HEK293T (cell line): ENCODE measurements at regions not wholly inside any gene's neighbourhood (a gene's known extent, or its start where the extent isn't known, plus 50 kb on each side); places are given as distances from the start of the nearest gene placed in this dataset.
A peak's percentile ranks its signal among the peaks of the same experiment; 100 is the strongest.

Experiments used
- CTCF ChIA-PET: fragments of 350-600 bp; formaldehyde crosslinking; extraction: SDS; loops from one replicate; lab custom pipeline; 2021; ENCODE audit warnings: antibody characterized with exemption, inconsistent platforms; lab: Yijun Ruan, JAX
- POLR2A ChIA-PET: fragments of 350-600 bp; formaldehyde crosslinking; extraction: SDS; loops from one replicate; lab custom pipeline; 2020; ENCODE audit warnings: antibody characterized with exemption, inconsistent platforms; lab: Yijun Ruan, JAX
- DNase-seq: peaks from one replicate; pipeline ENCODE4 v3.0.0; 2012; ENCODE audit warnings: mixed read lengths; ENCODE audit errors: extremely low spot score
- ARNT ChIP-seq: fragments of 450-650 bp; IDR thresholded peaks from 2 replicates; pipeline ENCODE4 v1.6.1; 2017; ENCODE audit warnings: mild to moderate bottlenecking
- BHLHE40 ChIP-seq: fragments of 450-650 bp; IDR thresholded peaks from 2 replicates; pipeline ENCODE4 v1.6.1; 2016; ENCODE audit warnings: mild to moderate bottlenecking, moderate library complexity, borderline replicate concordance
- CTBP1 ChIP-seq: fragments of 450-650 bp; IDR thresholded peaks from 2 replicates; pipeline ENCODE4 v1.6.1; 2016; ENCODE audit warnings: borderline replicate concordance
- ELF4 ChIP-seq: fragments of 450-650 bp; IDR thresholded peaks from 2 replicates; pipeline ENCODE4 v1.6.1; 2017; ENCODE audit warnings: antibody characterized with exemption
- FOXA1 ChIP-seq: fragments of 450-650 bp; IDR thresholded peaks from 2 replicates; pipeline ENCODE4 v1.6.1; 2016; ENCODE audit warnings: mild to moderate bottlenecking
- FOXK2 ChIP-seq: fragments of 450-650 bp; IDR thresholded peaks from 2 replicates; pipeline ENCODE4 v1.6.1; 2016; ENCODE audit warnings: mild to moderate bottlenecking
- FOXM1 ChIP-seq: fragments of 450-650 bp; IDR thresholded peaks from 2 replicates; pipeline ENCODE4 v1.6.1; 2017; ENCODE audit warnings: mild to moderate bottlenecking, borderline replicate concordance
- HDGF ChIP-seq: fragments of 450-650 bp; IDR thresholded peaks from 2 replicates; pipeline ENCODE4 v1.6.1; 2017; ENCODE audit warnings: antibody characterized with exemption, borderline replicate concordance
- L3MBTL2 ChIP-seq: fragments of 450-650 bp; conservative IDR thresholded peaks from 2 replicates; pipeline ENCODE4 v1.6.1; 2016; ENCODE audit warnings: mild to moderate bottlenecking
- LEF1 ChIP-seq: fragments of 450-650 bp; IDR thresholded peaks from 2 replicates; pipeline ENCODE4 v1.6.1; 2017; ENCODE audit warnings: mild to moderate bottlenecking, borderline replicate concordance
- NFRKB ChIP-seq: fragments of 450-650 bp; IDR thresholded peaks from 2 replicates; pipeline ENCODE4 v1.6.1; 2016; ENCODE audit warnings: mild to moderate bottlenecking, moderate library complexity
- PKNOX1 ChIP-seq: fragments of 450-650 bp; IDR thresholded peaks from 2 replicates; pipeline ENCODE4 v1.6.1; 2016
- SP1 ChIP-seq: fragments of 450-650 bp; IDR thresholded peaks from 2 replicates; pipeline ENCODE4 v1.6.1; 2017
- SUZ12 ChIP-seq: fragments of 450-650 bp; IDR thresholded peaks from 2 replicates; pipeline ENCODE4 v1.6.1; 2016; ENCODE audit warnings: mild to moderate bottlenecking
- TARDBP ChIP-seq: fragments of 450-650 bp; IDR thresholded peaks from 2 replicates; pipeline ENCODE4 v1.6.1; 2016
- ZNF384 ChIP-seq: fragments of 450-650 bp; IDR thresholded peaks from 2 replicates; pipeline ENCODE4 v1.6.1; 2016

- CTCF ChIA-PET = interaction anchor here (1.8 kb wide), 1 partner anchor 11 kb away, joined by 9 read pairs; no protein-coding TSS in a partner anchor
- POLR2A ChIA-PET = no interaction called here
- DNase-seq = no peak
- TF ChIP-seq BHLHE40 (no peak), SUZ12 (no peak), SP1 (no peak), ZNF384 (no peak), LEF1 (no peak), PKNOX1 (peak; percentile 76), L3MBTL2 (no peak)
Measured at GRCh38 chr13:105971738-105972137, 563.7 kb downstream of the EFNB2 start.

- no peak for DNase-seq
- TF ChIP-seq CTBP1 (no peak), PKNOX1 (no peak), ZNF384 (no peak), HDGF (no peak), ELF4 (no peak), NFRKB (no peak), SUZ12 (no peak), L3MBTL2 (no peak), FOXM1 (no peak), FOXA1 (no peak), FOXK2 (no peak), ARNT (no peak), SP1 (no peak), TARDBP (no peak), BHLHE40 (no peak), LEF1 (no peak)
- ChIA-PET CTCF (interaction anchor here (1.8 kb wide), 1 partner anchor 11 kb away, joined by 9 read pairs; no protein-coding TSS in a partner anchor), POLR2A (no interaction called here)
Measured at GRCh38 chr13:105971312-105971711, 564.1 kb downstream of the EFNB2 start.

GRCh38 chr13:105969761-105970160 is 565.7 kb downstream of the EFNB2 start:
- TF ChIP-seq NFRKB = no peak
- TF ChIP-seq CTBP1 = peak; percentile 72; the same call in 1 of the 2 replicates
- TF ChIP-seq PKNOX1 = peak; percentile 97
- CTCF ChIA-PET = no interaction called here

GRCh38 chr13:105965910-105966309 is 569.6 kb downstream of the EFNB2 start:
- TF ChIP-seq PKNOX1 (peak; percentile 64), CTBP1 (no peak)
- ChIA-PET POLR2A (no interaction called here), CTCF (no interaction called here)
- no peak for DNase-seq

More at GRCh38 chr13:105969761-105970160, 565.7 kb downstream of the EFNB2 start:
- DNase-seq = peak; percentile 21
- POLR2A ChIA-PET = no interaction called here

- DNase-seq = no peak
- POLR2A ChIA-PET = no interaction called here
- CTCF ChIA-PET = no interaction called here
- TF ChIP-seq CTBP1 = no peak
Measured at GRCh38 chr13:105962080-105962479, 573.4 kb downstream of the EFNB2 start.

GRCh38 chr13:105961438-105961837 is 574.0 kb downstream of the EFNB2 start:
- no peak for DNase-seq
- TF ChIP-seq LEF1 = no peak
- TF ChIP-seq FOXM1 = no peak
- TF ChIP-seq PKNOX1 = no peak
- no peak for TF ChIP-seq HDGF
- TF ChIP-seq SP1 = no peak
- TF ChIP-seq CTBP1 = no peak
- TF ChIP-seq ELF4 = no peak
- no peak for TF ChIP-seq L3MBTL2
- ChIA-PET POLR2A (no interaction called here), CTCF (no interaction called here)

- DNase-seq = no peak
- TF ChIP-seq SUZ12 (no peak), NFRKB (no peak), HDGF (no peak), ZNF384 (no peak), CTBP1 (no peak), ARNT (no peak), TARDBP (no peak), FOXM1 (no peak), FOXA1 (no peak), SP1 (no peak), PKNOX1 (no peak), ELF4 (no peak), BHLHE40 (no peak), FOXK2 (no peak)
- CTCF ChIA-PET = no interaction called here
- POLR2A ChIA-PET = no interaction called here
Measured at GRCh38 chr13:105960326-105960725, 575.1 kb downstream of the EFNB2 start.
